Hindlimb muscle (tissue), 1 donor: ENCODE measurements at regions not wholly inside any gene's neighbourhood (a gene's known extent, or its start where the extent isn't known, plus 50 kb on each side); places are given as distances from the start of the nearest gene placed in this dataset.
"Not testable (repeated sequence)": the region's sequence is repeated elsewhere in the genome, so short reads cannot be mapped to it uniquely, and the experiment has no call there.

Source experiments
- DNase-seq: peaks from one replicate; pipeline ENCODE4 v3.0.0-alpha.2; 2013

DNA sequence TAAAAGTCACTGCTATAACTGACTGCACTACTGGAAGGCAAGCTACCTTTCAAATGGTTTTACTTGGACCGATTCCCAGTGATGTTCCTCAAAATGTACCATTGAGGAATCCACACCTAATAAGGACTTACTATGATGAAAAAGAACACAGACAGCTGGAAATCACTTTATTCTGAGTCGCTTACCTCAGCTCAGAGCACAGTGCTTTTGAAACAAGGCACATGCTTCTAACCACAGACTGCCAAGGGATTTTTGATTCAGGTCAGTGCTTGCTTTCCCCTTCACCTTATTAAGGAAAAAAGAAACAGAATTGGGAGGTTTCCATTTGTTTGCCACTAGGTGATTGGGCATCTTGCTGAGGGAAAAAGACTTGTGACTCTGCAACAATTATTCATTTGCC, 707.5 kb upstream of the FSHR start:
- no peak for DNase-seq

DNA sequence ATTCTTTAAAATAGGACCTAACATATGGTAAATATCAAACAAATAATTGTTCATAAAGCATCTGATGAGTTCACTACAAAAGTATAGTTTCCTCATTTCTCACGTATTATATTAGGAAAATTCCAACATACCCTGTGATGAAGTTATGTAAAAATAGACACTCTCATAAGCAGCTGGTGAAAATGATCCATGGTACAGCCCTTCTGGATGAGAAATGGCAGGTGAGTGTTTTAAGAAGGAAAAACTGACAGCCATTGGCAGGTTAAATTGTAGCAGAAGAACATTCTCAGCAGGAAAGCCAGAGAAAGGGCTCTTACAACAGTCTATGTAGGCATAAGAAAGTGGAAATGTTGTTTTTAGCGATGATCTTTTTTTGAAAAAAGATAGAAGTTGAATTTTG, 706.5 kb upstream of the FSHR start:
- DNase-seq: no peak

DNA sequence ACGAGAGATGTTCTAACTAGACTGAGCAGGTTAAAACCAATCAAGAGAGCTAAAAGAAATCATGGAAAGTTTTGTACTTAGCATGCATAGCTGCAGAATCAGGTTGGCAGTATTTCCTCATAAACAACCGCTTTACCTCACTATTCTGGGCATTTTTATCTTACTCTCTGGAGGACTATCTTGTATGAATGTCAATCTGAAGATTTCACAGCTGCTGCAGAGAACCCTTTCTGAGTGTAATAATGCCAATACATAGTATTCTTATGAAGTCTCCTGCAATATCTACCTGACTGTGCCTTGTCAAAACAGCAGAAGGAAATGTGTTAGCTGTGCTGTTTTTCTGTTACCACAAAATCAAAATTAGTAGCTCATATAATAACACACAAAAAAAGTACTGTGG, 705.9 kb upstream of the FSHR start:
- DNase-seq: no peak

DNA sequence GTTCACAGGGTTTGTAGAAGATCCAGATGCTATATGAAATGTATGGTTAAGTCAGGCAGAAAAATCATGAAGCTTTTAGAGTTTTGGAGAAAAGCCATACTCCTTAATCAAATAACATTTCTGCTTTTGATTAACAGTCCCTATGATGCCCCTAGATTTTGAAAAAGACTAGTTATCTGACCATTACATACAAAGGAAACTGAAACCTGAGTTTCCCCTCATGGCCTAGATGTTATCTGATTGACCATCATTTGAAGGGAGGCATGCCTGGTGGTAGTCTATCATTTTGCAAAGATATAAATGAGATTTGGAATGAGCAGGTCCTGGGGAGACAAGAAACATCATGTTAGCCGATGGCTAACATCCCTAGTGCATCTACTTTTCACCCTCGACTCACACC, 704.3 kb upstream of the FSHR start:
- no peak for DNase-seq

DNA sequence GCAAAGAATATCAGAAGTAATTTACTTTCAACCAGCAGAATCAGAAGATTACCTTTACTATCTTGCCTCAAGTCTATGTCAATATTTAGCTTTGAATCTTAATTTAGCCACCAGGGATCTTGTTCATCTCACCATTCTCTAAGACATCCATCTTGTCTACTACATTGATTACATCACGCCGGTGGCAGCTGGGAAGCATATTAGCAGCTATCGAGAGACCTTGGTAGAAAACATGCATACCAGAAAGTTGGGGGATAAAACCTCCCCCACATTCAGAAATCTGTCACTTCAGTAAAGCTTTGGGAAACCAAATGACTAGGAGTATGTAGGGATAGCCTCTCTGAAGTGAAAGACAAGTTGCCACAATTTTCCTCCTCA, 703.8 kb upstream of the FSHR start:
- DNase-seq: no peak

DNA sequence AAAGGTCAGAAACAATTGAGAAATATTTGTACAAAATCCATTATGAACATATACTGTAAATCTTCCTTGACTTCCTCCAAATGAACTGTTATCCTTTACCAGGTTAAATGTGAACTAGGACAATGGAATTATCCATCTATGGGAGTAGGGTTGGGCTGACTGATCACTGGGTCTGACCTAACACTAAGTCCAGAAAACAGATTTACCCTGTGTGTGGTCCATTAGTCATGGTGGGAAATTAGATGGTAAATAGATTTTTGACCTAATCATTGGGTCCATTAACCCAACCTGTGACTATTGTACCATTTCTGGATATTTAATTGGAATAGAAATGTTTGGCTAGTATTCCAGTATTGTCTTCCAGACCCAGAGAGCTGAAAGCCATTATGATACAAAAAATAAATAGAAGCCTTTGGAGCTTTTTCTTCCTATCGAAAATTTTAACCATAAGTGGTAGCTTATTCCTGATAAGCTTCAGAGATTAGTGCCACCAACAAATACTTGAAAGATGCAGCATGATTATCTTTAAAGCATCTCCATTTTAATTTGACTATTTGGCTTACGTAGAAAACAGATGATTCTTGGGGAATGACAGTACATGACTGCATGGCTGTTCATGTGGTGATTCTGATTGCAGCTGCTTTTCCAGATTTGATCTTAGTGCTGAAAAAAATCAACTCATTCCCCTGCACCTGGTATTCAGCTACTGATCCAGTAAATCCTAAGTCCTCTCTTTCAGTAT, 703.2 kb upstream of the FSHR start:
- no peak for DNase-seq

DNA sequence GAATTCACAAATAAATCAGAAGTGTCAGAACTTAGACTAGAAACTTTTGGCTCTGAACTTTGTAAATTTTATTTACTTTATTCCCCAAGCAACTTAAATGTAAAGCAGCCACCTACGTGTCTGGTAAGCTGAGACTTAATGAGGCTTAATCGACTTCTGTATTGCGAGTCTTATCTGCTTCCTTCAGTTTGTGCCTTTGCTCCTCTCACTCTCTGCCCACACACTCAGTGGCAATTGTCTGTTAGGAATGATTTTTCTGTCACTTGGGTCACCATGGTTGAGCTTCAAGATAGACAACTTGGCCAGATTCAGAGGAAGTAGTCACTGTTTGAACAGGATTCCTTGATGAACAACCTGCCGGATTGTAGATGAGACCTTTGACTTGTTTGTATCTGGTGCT, 691.4 kb upstream of the FSHR start:
- DNase-seq: no peak

DNA sequence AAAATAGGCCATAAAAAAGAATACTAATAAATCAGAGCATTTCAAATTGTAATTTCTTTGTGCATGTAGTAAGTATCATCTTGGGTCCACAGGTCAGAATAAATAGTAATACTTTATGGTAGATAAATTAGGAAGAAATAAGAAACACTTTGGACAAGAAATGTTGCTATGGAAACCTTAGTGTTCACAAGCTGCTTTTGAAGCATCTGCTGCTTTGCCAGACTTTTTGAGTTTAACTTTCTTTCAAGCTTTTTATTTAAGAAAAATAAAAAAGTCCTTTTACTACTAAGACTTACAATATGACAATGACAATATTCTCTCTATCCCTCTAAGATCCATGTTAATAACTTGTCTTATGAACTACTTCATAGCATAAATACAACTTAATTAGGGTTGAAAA, 690.7 kb upstream of the FSHR start:
- no peak for DNase-seq

DNA sequence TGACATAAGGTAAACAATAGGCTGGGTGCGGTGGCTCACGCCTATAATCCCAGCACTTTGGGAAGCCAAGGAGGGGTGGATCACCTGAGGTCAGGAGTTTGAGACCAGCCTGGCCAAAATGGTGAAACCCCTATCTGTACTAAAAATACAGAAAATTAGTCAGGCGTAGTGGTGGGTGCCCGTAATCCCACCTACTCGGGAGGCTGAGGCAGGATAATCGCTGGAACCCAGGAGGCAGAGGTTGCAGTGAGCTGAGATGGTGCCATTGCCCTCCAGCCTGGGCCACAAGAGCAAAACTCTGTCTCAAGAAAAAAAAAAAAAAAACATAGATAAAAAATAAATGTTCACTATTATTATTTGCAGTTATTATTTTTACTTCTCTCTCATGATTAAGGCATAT, 689.8 kb upstream of the FSHR start:
- not testable (repeated sequence) for DNase-seq

DNA sequence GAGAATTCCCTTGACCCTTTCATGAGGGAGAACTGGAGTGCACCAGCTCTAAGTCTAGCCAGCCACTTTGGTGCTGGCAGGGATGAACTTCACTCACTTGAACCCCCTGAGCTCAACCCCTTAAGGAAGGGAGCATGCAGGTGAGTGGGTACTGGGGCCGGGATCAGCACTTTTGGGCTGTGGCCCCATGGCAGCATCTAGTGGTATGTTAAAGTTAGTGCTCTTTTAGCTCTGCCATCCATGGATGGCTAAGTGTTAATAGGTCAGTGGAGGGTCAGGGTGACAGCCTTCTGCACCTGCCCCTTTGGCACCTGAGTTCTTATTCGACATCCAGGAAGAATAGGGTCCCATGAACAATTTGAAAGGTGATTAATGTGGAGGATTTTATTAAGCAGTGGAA, 689.0 kb upstream of the FSHR start:
- no peak for DNase-seq

DNA sequence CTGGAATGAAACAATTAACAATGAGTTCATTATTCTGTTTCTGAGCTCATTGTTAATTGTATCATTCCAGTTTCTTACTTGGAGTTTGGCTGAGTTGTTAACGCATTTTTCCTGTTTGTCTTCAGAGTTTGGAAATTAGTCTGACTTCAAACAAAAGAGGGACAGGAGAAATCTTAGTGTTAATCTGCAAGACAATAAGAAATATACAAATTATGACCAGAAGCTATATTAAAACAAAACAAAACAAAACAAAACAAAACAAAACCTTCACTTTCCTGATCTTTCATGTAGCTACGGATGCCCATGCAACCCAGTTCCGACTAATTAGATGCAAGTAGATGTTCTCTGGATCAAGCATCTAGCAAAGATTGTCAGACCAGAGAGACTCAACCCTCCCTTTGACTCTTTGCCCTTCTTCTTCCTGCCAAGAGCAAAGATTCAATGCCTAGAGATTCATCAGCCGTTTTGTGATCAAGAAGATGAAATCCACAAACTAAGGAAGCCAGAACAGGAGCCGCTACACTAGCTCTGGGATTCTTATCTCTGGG, 686.2 kb upstream of the FSHR start:
- no peak for DNase-seq

DNA sequence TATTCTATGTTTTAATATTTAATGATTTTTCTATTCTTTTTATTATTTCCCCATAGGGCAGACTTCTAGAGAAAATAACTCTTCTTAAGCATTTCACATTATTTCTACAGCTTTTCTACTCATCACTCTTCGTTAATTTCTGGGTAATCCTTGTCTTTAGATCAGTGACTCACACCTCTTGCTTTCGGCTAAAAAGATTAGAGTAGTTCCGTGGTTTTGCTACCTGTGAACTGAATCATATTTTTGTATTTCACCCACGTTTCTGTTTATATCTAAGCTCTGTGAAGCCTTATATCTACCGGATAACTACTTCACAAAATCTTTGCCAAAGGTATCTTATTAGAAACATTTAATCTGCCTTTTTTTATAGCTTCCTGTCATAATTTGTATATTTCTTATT, 685.5 kb upstream of the FSHR start:
- DNase-seq: no peak

DNA sequence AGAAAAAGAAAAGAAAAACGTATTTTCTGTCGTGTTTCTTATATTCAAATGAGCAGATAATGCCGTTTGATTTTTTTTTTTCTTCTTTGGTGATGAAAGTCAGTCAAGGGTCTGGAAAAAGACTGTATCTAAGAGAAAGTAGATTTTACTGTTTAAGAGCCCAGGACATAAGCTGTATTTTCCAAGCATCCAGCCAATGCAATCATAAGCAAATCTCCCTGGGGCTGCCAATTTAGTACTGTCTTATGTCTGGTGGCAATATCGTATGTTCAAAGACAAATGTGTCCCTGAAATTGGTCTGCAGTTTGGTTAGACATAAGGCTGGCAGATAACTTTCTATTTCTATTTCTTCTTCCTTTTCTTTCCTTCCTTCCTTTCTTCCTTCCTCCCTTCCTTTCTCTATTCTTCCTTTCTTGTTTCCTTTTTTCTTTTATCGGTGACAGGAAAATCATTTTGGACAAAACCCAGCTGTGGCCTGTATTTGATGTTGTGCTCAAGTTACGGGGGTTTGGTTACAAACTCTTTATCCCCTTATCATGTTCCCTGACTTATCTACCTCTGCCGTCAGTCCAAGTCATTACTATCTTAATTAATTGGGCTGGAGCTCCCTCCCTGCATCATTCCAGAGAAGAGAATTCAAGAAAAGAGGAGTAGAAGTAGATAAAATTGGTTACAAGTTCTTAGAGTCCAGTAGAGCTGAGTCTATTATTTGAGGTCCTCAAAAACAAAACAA, 683.4 kb upstream of the FSHR start:
- peak; percentile 25 for DNase-seq

DNA sequence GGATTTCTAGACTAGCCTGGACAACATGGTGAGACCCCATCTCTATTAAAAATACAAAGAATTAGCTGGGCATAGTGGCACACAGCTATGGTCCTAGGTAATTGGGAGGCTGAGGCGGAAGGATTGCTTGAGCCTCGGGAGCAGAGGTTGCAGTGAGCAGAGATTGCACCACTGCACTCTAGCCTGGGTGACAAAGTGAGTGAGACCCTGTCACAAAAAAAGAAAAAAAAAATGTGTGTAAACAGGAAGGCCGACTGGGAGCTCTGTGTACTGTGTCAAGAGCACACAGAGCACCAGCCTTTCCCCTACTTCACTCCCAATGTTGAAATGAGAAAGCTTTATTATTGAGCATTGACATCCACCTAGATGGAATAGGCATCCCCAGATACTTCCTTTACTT, 681.7 kb upstream of the FSHR start:
- DNase-seq: no peak

DNA sequence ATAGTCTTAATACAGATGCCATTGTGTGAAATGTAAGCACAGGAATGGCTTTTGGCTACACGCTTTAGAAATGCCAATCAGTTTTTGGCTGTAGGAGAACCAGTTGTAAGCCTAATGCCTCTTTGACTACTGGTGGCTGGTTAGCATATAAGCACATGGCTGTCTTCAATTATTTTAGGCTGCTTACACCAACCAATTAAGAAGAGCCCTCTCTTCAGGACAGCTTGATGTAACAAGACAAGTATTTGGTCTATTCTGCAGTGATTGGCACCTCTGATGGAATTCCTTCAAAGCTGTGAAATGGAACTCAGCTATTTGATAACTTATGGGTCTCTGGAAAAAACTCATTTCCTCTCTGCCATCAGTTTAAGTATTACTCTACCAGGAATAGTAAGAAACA, 680.1 kb upstream of the FSHR start:
- no peak for DNase-seq

DNA sequence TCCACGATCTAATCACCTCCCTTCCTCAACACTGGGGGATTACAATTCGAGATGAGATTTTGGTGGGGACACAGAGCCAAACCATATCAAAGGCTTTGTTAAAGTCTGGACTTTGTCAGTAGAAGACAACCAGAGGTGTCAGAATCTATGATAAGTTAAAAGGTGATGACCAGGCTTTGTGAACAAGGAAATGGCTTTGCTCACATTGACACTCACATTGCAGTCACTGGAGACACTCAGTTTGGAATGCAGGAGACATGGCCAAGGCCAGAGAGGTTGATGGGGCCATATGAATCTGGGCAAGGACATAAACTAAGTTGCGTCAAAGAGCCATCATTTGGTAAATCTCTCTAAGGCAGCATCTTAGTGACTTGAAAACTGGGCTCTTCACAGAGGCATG, 678.2 kb upstream of the FSHR start:
- DNase-seq: no peak

DNA sequence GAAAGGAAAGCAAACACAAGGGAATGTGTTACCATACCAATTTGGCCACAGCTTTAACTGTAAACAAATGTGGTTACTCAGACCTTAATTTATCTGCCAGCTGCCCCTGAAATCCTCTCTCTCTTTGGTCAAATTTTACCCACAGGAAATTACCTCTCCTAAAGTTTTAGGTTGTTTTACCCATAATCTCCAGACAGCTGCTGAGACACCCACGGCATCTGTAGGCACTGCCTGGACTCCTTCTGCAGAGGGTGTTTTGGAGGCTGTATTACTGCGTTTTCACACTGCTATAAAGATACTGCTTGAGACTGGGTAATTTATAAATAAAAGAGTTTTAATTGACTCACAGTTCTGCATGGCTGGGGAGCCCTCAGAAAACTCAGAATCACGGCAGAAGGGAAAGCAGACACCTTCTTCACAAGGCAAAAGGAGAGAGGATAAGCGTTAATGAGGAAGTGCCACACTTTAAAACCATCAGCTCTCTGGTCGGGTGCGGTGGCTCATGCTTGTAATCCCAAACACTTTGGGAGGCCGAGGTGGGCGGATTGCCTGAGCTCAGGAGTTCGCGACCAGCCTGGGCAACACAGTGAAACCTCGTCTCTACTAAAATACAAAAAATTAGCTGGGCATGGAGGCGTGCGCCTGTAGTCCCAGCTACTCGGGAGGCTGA, 677.5 kb upstream of the FSHR start:
- DNase-seq: no peak

DNA sequence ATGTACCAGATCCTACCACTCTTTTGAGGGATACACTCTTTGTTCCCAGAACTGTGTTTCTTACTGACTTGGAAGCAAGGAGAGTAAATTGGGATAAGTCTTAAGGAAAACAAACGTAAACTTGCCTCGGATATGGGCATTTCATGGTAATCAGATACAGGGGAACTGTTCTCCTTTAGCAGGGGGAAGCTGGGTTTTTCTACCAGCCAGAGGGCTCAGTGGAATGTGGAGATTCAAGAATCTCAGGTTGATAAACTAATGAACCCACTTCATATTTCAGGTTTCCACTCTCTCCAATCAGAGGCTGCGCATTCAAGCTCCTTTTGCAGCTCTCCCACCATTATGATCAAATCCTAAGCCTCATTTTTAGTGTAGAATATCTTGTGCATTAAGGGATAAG, 676.5 kb upstream of the FSHR start:
- DNase-seq: no peak

DNA sequence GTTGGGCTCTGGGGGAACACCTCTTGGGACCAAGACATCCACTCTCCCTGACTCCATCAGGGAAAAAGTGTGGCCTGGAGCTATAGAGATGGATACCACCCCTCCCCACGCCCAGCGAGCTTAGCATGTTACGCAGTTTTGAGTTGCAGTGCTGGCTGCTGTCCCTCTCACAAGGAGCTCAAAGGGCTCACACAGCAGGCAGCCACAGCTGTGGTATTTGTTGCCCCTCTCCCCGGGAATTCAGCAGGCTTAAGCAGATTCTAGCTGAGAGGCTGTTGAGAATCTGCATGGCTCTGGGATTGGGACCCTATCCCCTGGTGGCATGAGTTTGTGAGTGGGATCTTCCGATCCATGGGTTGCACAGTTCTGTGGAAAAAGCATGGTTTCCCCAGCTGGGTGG, 673.1 kb upstream of the FSHR start:
- DNase-seq: no peak

DNA sequence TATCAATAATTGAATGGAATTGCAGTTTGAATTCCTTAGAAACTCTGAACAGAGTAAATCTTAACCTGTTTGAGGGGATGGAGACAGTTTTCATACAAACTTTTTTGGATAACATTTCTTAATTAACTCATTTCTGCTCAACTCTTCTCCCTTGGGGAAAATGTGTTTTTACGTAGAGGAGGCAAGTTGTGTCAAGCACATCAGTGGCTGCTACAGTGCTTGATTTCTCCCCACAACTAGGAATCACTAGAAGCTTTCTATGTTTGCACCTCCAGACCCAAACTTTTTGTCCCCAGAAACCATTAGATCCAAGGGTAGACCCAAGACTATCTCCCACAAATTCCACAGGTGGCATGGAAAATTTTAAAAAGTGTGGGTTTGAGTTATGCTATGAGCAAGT, 658.9 kb upstream of the FSHR start:
- no peak for DNase-seq

DNA sequence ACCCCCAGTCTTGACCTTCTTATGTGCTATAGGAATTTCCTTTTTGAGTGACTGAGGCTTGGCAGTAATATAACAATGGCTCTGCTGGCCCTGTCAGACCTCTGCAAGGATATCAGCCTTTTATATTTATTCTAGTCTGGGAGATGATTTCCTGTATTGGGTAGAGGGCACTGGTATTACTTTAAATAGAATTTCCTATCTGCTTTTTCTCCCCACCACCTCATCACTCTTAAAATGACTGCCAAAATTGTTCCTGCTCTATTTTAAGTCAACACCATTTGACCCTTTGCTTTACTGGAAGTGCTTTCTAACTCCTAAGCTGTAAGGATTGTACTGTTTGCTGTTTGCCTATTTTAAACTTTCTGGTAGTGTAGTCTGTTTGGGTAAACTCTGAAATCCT, 658.4 kb upstream of the FSHR start:
- no peak for DNase-seq

DNA sequence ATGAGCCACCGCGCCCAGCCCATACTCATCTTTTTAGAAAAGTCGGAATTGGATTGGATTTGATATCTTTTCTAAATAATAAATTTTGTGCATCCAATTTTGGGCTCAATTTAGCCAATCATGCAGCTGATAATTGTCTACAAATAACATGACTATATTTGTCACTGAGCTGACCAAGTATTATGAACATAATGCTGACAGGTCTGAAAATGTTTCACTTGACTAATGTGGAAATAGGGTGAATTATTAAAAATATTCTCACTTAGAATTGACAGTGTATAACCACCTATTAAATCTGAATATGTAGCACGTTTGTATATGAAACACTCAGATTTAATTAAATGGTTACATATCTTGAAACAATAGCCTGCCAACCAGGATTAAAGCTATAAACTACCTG, 657.2 kb upstream of the FSHR start:
- DNase-seq: no peak

DNA sequence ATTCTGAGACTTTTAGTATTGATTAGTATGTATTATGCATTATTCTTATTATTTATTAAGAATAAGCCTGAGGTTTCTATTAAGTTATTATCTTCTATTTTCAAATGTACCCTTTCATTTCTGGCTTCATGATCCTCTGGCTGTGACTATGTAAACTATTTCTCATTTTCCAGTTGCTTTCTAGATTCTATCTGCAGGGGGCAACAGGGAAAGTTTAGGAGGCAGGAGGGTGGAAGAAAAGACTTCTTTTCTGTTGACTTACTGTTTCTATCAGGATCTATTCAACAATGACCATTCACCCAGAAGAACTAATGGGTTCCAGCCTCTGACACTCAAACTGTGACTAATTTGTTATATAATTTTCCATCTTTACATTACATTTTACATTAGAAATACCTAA, 653.4 kb upstream of the FSHR start:
- DNase-seq: no peak

DNA sequence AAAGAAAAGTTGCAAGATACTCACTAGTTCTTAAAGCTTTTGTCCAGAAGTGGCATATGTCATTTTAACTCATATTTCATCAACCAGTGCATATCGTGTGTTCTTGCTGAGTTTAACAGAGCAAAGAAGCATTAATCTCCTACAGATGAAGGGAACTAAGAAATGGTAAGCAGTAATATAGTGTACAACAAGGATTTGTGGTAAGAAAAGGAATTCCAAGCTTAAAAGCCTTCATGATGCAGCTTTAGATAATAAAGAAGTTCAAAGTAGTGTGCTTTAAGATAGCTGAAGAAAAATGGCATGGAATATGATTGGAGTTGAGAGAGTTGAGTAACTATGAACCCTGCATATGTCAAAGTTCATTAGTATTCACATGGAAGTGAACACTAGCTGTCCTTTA, 649.8 kb upstream of the FSHR start:
- no peak for DNase-seq
